ENCODE measurements at regions not wholly inside any gene's neighbourhood (a gene's known extent, or its start where the extent isn't known, plus 50 kb on each side); places are given as distances from the start of the nearest gene placed in this dataset.
"Not testable (repeated sequence)": the region's sequence is repeated elsewhere in the genome, so short reads cannot be mapped to it uniquely, and the experiment has no call there.

DNA sequence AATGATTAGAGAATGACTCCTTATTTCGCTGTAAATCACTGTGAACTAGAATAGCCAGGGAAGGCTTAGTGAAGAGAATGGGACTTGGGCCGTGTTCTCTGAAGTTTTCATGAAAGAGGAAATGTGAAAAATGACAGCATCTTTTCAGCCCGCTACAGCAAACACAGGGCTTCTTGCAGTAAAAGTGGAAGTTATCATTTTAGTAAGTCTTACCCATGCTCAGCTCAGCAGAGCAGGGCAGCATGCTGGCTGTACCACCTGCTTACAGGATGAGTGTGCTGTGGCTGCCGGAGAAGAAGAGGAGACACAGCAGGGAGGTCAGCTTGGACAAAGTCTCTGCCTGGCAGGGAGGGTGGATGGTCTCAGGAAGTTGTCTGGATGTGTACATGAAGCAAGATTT lies 300.7 kb upstream of the DLGAP1 start:
- H3K27me3 ChIP-seq (ENCODE audit: control insufficient read depth in 2 of 2, insufficient read depth in 2 of 2, low read length in 2 of 2): no peaks in the 10 kb centered on the region
- H4K20me1 ChIP-seq (ENCODE audit: insufficient read depth, low read length): no peaks in the 10 kb centered on the region
- no peaks in the 10 kb centered on the region for H3K36me3 ChIP-seq (replicated peaks in 1 of 2; ENCODE audit: control insufficient read depth in 1 of 2, insufficient read depth in 2 of 2, low read length in 2 of 2)
- TF ChIP-seq, protein P1, sequence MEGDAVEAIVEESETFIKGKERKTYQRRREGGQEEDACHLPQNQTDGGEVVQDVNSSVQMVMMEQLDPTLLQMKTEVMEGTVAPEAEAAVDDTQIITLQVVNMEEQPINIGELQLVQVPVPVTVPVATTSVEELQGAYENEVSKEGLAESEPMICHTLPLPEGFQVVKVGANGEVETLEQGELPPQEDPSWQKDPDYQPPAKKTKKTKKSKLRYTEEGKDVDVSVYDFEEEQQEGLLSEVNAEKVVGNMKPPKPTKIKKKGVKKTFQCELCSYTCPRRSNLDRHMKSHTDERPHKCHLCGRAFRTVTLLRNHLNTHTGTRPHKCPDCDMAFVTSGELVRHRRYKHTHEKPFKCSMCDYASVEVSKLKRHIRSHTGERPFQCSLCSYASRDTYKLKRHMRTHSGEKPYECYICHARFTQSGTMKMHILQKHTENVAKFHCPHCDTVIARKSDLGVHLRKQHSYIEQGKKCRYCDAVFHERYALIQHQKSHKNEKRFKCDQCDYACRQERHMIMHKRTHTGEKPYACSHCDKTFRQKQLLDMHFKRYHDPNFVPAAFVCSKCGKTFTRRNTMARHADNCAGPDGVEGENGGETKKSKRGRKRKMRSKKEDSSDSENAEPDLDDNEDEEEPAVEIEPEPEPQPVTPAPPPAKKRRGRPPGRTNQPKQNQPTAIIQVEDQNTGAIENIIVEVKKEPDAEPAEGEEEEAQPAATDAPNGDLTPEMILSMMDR (IDR thresholded peaks at IDR 0.05): no peak
- WGBS (ENCODE audit: insufficient coverage): 68% methylated on average over 4 of the region's 4 CpGs
- Mint-ChIP-seq H3K9me3 (peaks cover 8 to 26% (median 12%) of the 10 kb centered on the region in 7 donors), H3K4me1 (no peaks in the 10 kb centered on the region), H3K27me3 (ENCODE audit: low read depth in 3 of 3) (peaks cover 0 to 2% (median 0%) of the 10 kb centered on the region in 3 donors), H3K27ac (no peak overlapping the region), H3K4me3 (no peak overlapping the region), H3K36me3 (no peaks in the 10 kb centered on the region)
- no peaks in the 10 kb centered on the region for H3K79me2 ChIP-seq (ENCODE audit: insufficient read depth, low read length)
- H3K27ac ChIP-seq (ENCODE audit: low read depth in 1 of 2, low read length in 2 of 2): no peak overlapping the region
- no peak overlapping the region for H2AFZ ChIP-seq (ENCODE audit: insufficient read depth, low read depth, low read length, poor library complexity, severe bottlenecking)
- intact Hi-C loops (cut with micrococcal nuclease): no loop called here
- no peak overlapping the region for H3K4me3 ChIP-seq (replicated peaks in 1 of 3; ENCODE audit: low read depth in 2 of 3, low read length in 3 of 3)
- H3K4me2 ChIP-seq (replicated peaks; ENCODE audit: extremely low read depth, low read length, poor library complexity, severe bottlenecking): no peak overlapping the region
- no peak overlapping the region for H3K9ac ChIP-seq (ENCODE audit: insufficient read depth, low read length, poor library complexity, severe bottlenecking)
- peaks cover 29 to 34% of the 10 kb centered on the region in 2 donors for H3K9me3 ChIP-seq (replicated peaks in 1 of 2; ENCODE audit: control insufficient read depth in 1 of 2, insufficient read depth in 1 of 2, low read length in 2 of 2)
- H3K4me1 ChIP-seq (ENCODE audit: control insufficient read depth in 1 of 2, insufficient read depth in 2 of 2, low read length in 2 of 2): no peaks in the 10 kb centered on the region
- DNase-seq: no peak

GRCh38 chr18:4753151-4753550 lies 298.0 kb upstream of the DLGAP1 start:
- WGBS (ENCODE audit: insufficient coverage): 67% methylated on average over 4 of the region's 6 CpGs
- H3K9me3 ChIP-seq (replicated peaks in 1 of 2; ENCODE audit: control insufficient read depth in 1 of 2, insufficient read depth in 1 of 2, low read length in 2 of 2): peaks cover 25 to 26% of the 10 kb centered on the region in 2 donors
- H3K36me3 ChIP-seq (replicated peaks in 1 of 2; ENCODE audit: control insufficient read depth in 1 of 2, insufficient read depth in 2 of 2, low read length in 2 of 2); H3K4me2 ChIP-seq (replicated peaks; ENCODE audit: extremely low read depth, low read length, poor library complexity, severe bottlenecking); H3K27me3 Mint-ChIP-seq (ENCODE audit: low read depth in 3 of 3); H3K79me2 ChIP-seq (ENCODE audit: insufficient read depth, low read length); intact Hi-C loops (cut with micrococcal nuclease); H4K20me1 ChIP-seq (ENCODE audit: insufficient read depth, low read length); H3K4me3 ChIP-seq (replicated peaks in 1 of 3; ENCODE audit: low read depth in 2 of 3, low read length in 3 of 3); H3K4me1 Mint-ChIP-seq; H3K27ac Mint-ChIP-seq; H3K9ac ChIP-seq (ENCODE audit: insufficient read depth, low read length, poor library complexity, severe bottlenecking); H3K4me3 Mint-ChIP-seq; H2AFZ ChIP-seq (ENCODE audit: insufficient read depth, low read depth, low read length, poor library complexity, severe bottlenecking); H3K27ac ChIP-seq (ENCODE audit: low read depth in 1 of 2, low read length in 2 of 2); H3K4me1 ChIP-seq (ENCODE audit: control insufficient read depth in 1 of 2, insufficient read depth in 2 of 2, low read length in 2 of 2); H3K36me3 Mint-ChIP-seq; H3K27me3 ChIP-seq (ENCODE audit: control insufficient read depth in 2 of 2, insufficient read depth in 2 of 2, low read length in 2 of 2); DNase-seq: not testable (repeated sequence)
- peaks cover 0 to 23% (median 4%) of the 10 kb centered on the region in 7 donors for H3K9me3 Mint-ChIP-seq
